Pons (tissue), 1 donor: ENCODE measurements at regions not wholly inside any gene's neighbourhood (a gene's known extent, or its start where the extent isn't known, plus 50 kb on each side); places are given as distances from the start of the nearest gene placed in this dataset.

Experiments
- DNase-seq: peaks from one replicate; pipeline ENCODE4 v3.0.0-alpha.2; 2016; ENCODE audit warnings: low spot score

DNA sequence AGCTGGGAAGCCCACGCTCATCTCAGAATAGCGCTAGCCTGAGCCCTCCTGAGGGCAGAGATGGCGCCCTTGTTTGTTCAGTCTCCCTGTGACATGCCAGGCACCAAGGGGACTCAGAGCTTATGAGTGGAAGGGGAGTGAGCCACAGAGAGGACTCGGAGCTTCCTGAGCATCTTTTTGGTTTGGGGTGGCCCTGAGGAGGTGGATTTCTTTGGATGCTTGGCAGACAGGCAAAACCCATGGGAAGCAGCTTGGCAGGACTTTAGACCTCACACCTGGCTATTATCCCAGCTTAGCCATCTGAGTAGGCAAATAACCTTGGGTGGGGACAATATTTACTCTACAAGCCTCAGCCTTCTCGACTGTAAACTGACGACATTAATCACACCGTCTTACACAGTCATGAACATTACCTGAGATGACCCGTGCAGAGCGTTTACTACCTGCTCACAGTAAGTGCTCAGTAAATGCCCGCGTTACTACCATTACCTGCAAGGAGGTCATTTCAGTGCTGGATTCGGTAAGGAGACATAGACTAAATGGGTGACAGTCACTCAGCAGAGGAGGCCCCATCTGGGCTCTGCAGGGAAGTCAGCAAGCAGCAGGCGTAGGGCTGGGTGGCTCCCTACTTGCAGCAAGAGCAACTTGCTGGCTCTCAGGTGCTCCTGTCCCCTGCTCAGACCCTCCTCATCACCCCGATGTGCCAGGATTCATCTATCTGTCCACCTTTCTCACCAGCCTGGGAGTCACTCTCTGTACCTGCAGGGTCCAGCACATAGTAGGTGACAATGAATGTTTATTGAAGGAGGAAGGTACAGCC lies 54.9 kb downstream of the KLHDC7A start:
- DNase-seq, result peak; percentile 6

DNA sequence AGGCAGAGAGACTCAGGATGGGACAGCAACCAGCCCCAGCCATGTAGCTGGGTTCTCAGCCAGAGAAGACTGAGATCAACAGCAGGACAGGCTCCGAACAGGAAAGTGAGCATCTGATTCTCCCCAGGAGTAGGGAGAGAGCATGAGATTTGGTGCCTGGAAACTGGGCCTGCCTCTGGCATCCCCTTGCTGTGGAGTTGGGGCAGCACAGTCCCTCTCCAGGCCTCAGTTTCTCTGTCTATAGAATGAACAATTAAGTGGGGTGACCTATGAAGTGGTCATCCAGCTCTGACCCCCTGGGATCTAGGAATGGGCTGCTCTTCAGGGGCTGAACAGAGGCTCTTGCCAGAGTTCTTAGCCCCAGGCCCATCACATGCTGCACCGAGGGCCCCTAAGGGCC lies 55.6 kb downstream of the KLHDC7A start:
- DNase-seq, result no peak

DNA sequence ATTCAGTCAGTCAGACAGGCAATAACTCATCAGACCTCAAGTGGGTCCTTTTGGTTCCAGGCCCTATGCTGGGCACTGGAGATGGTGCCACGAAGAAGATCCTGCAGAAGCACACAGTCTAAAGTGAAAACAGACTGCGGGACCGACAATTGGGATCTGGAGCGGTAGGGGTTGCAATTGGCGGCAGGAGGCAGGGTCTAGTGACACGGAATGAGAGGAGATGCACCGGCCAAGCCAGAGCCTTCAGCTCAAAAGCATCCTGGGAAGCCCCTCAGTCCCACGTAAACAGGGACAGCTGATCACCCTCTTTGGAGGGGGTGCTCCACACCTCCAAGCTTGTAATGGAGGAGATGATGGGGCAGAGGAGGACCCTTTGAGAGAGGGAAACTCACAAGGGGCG lies 56.2 kb downstream of the KLHDC7A start:
- DNase-seq, result no peak

GRCh38 chr1:18537386-18538306 lies 56.9 kb downstream of the KLHDC7A start:
- no peak for DNase-seq

- no peak for DNase-seq
Measured at GRCh38 chr1:18539171-18539570, 58.4 kb downstream of the KLHDC7A start.

- no peak for DNase-seq
Measured at GRCh38 chr1:18540136-18540765, 59.5 kb downstream of the KLHDC7A start.

DNA sequence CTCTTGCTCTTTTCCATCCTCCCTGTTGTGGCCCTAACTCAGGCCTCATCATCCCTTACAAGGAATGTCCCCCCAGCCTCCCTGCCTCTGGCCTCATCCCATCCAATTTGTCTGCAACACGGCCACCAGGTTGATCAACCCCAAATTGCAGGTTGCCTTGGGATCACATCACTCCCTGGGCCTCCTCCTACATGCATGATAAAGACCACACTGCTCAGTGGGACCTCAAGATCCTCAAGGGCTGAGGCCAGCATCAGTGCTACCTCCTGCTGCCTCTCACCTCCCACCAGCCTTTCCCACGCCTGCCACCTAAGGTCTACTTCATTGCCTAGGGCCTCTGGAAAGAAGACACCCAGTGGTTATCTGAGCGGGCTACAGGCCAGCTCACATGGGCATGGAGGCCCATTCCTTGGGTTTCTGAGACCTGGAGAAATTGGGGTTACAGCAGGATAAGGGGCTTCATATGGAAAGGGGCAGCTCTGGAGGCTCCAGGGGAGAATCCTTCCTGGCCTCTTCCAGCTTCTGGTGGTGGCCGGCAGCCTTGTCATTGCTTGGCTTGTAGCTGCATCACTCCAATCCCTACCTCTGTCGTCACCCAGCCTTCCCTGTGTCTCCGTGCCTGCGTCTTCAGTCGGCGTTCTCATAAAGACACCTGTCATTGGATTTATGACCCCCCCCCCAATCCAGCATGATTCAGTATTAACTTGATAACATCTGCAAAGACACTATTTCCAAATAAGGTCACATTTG lies 60.5 kb downstream of the KLHDC7A start:
- no peak for DNase-seq

- no peak for DNase-seq
Measured at GRCh38 chr1:18542351-18542750, 61.6 kb downstream of the KLHDC7A start.

DNA sequence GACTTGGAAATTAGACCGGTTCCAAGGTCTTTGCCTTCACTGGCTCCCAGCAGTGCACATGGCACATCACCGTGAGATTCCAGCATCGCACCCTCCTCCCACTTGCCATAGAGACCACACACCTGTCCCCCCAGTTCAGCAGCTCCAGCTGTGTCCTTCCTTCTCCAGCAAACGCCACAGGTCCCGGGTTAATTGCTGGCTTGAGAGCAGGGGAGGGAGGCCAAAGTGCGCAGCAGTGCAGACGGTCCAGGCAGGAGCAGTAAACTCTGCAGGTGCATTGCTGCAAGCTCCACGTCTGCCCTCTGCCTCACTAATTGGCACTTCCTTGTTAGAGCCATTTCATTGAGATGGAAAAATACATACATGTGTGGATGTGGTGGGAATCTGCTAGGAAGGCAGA lies 65.3 kb downstream of the KLHDC7A start:
- DNase-seq, result no peak

- DNase-seq, result no peak
Measured at GRCh38 chr1:18547460-18547859, 66.7 kb downstream of the KLHDC7A start.

GRCh38 chr1:18548643-18549042 lies 67.9 kb downstream of the KLHDC7A start:
- no peak for DNase-seq

DNA sequence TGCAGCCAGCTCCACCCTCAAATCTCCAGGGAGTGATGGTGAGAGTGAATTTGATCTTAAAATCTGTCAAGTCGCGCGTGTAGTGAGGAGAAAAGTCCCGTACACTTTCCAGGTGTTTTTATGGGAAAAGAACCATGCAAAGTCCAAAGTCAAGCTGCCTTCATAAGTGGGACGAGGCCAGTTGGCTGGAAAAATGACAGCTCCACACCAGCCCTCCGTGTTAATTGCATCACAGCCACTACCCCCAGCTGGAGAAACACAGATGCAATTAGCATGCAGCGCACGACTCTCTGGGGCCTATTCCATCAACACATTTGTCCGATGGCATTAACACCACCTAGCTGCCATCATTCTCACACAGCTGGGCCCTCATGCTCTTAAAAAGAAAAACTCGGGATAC lies 68.4 kb downstream of the KLHDC7A start:
- DNase-seq, result no peak

DNA sequence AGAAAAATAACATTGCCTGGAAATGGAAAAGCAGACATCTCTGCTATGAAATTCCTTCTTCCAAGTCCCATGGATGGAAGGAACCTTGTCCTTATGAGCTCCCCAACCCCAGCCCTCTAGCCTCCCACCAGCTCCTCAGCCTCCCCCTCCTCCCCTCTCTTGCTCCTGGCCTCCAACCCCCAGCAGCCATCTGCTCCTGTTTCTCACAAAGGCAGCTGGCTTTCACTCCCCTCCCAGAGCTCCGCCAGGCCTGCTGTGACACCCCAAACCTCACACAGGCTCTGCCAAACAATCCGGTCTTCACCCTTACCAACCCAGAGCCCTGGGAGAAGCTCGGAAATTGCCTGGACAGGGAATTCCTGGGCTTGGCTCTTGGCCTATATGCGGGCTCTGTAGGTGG lies 69.2 kb downstream of the KLHDC7A start:
- DNase-seq, result no peak

DNA sequence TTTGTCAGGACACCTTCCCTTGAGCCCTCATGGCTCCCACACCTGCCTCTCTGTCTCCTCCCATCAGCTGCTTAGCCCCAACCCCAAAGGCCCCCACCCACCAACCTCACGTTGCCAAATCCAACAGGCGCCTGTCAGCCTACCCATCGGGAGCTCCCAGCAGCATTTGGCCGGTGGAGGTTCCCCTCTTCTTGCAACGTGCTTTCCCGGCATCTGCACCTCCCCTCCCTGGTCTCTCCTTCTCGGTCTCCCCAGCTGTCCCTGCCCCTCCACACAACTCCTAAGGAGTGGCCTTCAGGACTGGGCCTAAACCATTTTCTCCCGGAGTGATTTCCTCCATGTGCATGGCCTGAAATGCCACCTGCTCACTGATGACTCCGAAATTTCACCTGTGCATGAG lies 71.9 kb downstream of the KLHDC7A start:
- DNase-seq, result no peak

GRCh38 chr1:18553388-18553787 lies 72.7 kb downstream of the KLHDC7A start:
- DNase-seq, result no peak

DNA sequence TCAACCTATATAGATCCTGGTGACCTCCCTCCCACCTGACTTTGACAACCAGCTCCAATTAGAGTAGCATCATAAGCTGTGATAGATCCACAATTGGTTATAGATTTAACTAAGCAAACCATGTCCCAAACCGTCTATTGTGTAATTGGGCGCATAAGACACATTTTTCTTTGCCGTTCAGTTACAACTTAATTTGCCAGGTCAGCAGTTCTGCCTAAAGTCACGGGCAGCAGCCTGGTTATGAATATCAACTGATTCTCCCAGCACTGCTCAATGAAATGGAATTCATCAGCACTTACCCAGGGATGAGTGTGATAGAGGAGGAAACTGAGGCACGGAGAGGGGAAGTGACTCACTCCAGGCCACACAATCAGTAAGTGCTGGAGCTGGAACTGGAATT lies 73.4 kb downstream of the KLHDC7A start:
- no peak for DNase-seq

- no peak for DNase-seq
Measured at GRCh38 chr1:18554597-18554996, 73.9 kb downstream of the KLHDC7A start.

DNA sequence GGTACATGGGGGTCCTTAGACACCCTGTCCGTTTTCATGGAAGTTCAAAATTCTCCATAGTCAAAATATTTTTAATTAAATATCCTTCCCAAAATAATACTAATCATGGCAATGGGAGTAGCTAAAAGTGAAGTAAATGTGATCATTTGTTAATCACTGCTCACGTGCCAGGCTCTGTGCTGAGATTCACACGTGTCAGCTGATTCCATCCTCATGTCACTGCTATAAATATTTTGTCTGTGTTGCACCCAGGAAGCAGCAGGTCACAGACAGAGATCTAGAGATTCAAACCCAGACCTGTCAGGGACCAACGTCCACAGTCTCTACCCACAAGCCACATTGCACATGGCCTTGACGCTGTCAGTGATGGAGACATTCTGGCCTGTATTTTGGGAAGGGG lies 74.3 kb downstream of the KLHDC7A start:
- DNase-seq, result no peak

GRCh38 chr1:18556364-18556763 lies 74.3 kb upstream of the PAX7 start:
- DNase-seq, result peak; percentile 7

DNA sequence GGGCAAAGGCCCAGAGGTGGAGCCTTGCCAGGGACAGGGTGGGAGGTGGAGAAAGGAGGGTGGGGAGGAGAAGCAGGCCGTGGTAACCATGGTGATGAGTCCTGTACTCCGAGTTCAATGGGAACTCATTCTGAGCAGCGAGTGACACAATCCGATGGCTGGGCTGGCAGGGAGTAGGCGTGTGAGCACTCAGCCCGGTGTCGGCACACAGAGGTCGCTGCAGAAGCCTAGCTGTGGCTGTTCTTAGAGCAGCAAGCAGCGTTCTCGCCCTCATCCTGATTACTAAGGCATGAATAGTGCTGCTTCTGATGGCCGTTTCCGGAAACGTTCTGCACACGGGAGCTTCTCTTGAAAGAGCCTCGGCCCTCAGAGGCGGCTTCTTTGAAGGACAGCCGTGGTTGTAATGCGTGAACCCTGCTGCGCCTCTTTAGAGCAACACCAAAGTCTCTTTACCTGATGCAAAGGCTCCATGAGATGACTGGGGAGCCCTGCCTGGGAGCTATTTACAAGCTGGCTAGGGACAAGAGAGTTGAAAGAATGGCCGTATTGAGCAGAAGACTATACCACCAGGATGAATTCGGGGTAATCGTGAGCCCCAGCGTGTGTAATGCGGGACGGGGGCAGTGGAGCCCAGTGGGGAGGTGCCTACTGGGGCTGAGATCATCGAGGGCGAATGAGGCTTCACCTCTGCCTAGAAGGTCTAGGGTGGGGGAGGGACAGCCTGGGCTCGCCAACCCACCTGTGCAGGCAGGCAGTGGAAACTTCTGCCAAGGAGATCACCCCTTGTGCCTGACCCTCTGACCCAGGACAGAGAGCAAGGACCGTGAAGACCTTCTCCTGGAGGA lies 72.8 kb upstream of the PAX7 start:
- DNase-seq, result no peak

DNA sequence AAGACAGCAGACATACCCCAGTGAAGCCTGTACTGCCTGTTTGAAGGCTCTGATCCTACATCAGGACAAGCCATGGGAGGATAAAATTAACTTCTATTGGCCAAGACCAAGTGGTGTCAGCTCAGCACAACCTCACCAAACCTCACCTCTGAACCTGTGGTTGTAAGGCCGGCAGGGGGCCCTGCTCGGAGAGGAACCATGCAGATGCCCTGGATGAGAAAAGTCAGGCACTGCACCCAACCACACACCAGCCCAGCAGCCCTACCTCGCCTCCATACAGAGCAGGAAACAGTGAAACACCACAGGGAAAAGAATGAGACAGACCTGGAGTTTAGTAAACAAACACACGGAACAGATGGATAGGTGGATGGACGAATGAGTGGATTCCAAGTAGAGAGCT lies 70.0 kb upstream of the PAX7 start:
- DNase-seq, result no peak
